ENCODE measurements at regions not wholly inside any gene's neighbourhood (a gene's known extent, or its start where the extent isn't known, plus 50 kb on each side); places are given as distances from the start of the nearest gene placed in this dataset.
"Not testable (repeated sequence)": the region's sequence is repeated elsewhere in the genome, so short reads cannot be mapped to it uniquely, and the experiment has no call there.

DNA sequence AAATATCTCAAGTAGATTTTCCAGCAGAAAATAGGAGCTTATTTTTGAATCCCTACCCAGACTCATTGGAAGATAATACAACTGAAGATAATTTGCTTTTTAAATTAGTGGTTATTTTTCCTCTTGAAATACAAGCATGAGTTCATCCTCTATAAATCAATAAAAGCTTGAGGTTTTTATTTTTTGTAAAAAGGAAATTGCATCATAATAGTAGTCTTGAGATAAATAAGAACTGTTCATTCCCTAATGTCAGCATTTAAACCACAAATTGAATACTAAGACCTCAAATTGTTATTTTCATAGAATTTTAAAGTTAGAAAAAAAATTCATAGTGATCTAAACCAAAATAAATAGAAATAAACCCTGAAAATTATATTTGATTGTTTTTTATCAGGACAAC is 719.1 kb downstream of the CD109 start:
- TF ChIP-seq, protein P1, sequence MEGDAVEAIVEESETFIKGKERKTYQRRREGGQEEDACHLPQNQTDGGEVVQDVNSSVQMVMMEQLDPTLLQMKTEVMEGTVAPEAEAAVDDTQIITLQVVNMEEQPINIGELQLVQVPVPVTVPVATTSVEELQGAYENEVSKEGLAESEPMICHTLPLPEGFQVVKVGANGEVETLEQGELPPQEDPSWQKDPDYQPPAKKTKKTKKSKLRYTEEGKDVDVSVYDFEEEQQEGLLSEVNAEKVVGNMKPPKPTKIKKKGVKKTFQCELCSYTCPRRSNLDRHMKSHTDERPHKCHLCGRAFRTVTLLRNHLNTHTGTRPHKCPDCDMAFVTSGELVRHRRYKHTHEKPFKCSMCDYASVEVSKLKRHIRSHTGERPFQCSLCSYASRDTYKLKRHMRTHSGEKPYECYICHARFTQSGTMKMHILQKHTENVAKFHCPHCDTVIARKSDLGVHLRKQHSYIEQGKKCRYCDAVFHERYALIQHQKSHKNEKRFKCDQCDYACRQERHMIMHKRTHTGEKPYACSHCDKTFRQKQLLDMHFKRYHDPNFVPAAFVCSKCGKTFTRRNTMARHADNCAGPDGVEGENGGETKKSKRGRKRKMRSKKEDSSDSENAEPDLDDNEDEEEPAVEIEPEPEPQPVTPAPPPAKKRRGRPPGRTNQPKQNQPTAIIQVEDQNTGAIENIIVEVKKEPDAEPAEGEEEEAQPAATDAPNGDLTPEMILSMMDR (IDR thresholded peaks at IDR 0.05; ENCODE audit: insufficient read depth, low read length, missing control alignments), result no peak
- H3K4me3 ChIP-seq (ENCODE audit: low read depth, low read length), result no peak overlapping the region
- ChIA-PET CTCF (interaction anchor here (1.3 to 8.7 kb wide), 2 partner anchors 676 to 792 kb away, joined by 4 to 220 read pairs; partner anchors contain the start of gene COL12A1), POLR2A (no interaction called here)
- no peak for DNase-seq (ENCODE audit: low read depth, low spot score)

DNA sequence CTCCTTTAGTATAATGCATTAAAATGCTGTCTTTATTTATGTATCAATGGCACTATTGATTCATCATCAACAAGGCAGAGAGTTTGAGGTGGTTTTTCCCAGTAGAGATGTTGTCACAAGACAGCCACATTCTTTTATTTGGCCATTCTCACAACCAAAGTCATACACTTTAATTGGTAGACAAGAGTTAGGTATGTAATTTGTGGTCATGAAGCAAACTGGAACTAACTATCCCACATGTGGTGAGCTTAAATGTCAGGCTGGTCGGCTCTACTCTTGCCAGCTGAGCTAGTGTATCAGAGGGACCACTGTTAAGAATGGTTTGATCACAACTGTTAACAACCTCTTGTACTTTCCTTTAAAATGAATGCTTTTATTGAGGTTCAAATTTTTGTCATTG is 714.6 kb downstream of the CD109 start:
- ChIA-PET POLR2A (interaction anchor here (0.6 to 1.0 kb wide), 2 partner anchors 261 to 792 kb away, joined by 3 to 6 read pairs; no protein-coding TSS in a partner anchor), CTCF (interaction anchor here (0.9 to 8.7 kb wide), 10 partner anchors 159 to 796 kb away, joined by 3 to 220 read pairs (median 4); partner anchors contain the start of gene COL12A1)
- peak; percentile 47 for DNase-seq (ENCODE audit: low read depth, low spot score)
- TF ChIP-seq, protein P1 (IDR thresholded peaks at IDR 0.05; ENCODE audit: insufficient read depth, low read length, missing control alignments), result no peak
- no peak overlapping the region for H3K4me3 ChIP-seq (ENCODE audit: low read depth, low read length)

DNA sequence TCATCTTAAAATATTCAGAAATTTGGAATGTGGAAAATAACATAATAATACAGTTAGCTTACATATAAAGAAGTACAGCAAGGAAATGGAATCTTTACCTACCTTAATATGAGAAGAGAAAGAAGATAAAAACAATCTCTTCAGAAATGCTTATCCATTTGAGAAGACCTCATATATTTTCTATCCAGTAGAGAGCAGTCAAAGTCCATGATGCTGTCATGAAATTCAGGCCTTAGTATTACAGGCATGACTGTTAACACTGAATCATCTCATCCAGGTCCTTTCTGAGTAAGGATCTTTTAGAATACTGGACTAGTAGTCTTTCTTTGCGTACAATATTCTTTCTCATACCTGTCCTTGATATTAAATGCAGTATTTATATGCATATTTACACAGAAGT is 713.4 kb downstream of the CD109 start:
- DNase-seq (ENCODE audit: low read depth, low spot score), result peak; percentile 42
- POLR2A ChIA-PET, result interaction anchor here (1.4 kb wide), 1 partner anchor 796 kb away, joined by 5 read pairs; the partner anchor contains the start of gene COL12A1
- H3K4me3 ChIP-seq (ENCODE audit: low read depth, low read length), result no peak overlapping the region
- CTCF ChIA-PET, result interaction anchor here (0.6 to 8.7 kb wide), 53 partner anchors 9 to 807 kb away, joined by 3 to 220 read pairs (median 4); partner anchors contain the start of gene COL12A1
- TF ChIP-seq, protein P1 (IDR thresholded peaks at IDR 0.05; ENCODE audit: insufficient read depth, low read length, missing control alignments), result peak; percentile 37

DNA sequence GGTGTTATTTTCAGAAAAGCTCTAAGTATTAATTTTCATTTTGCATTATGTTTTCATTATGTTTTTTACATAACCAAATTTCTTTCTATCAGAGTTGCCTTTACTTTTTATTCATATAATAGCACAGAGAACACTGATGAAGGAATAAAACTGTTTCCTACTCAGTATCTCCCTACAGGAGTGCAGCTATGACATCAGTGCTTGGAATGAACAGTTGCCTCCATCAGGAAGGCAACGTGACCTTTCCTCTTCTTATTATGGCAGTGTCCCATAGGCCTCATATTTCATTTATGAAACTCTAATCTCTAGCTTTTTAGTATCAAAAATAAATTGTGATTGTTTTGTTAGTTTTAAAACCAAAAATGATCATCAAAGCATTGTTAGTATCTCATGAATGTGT is 712.8 kb downstream of the CD109 start:
- TF ChIP-seq, protein P1 (IDR thresholded peaks at IDR 0.05; ENCODE audit: insufficient read depth, low read length, missing control alignments), result no peak
- H3K4me3 ChIP-seq (ENCODE audit: low read depth, low read length), result no peak overlapping the region
- POLR2A ChIA-PET, result interaction anchor here (1.4 kb wide), 1 partner anchor 797 kb away, joined by 5 read pairs; the partner anchor contains the start of gene COL12A1

DNA sequence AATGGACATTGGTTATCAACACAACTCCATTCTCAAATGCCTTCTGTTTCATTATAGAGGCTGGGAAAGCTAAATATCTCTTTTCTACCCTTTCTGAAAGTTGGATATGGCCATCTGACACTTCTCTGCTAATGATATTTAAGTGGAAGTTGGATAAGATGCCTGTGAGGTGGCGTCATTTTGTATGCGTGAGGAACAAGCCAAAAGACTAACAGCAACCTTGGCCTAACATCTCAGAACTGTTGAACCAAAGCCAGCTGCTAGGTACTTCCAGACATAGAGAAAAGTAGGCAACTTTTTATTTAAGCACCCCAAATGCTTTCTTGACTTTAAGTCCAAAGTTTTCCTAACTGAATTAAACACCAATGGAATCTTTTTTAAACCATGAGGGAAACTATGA is 708.4 kb downstream of the CD109 start:
- no peak overlapping the region for H3K4me3 ChIP-seq (ENCODE audit: low read depth, low read length)
- POLR2A ChIA-PET, result no interaction called here
- TF ChIP-seq, protein P1 (IDR thresholded peaks at IDR 0.05; ENCODE audit: insufficient read depth, low read length, missing control alignments), result no peak
- no peak for DNase-seq (ENCODE audit: low read depth, low spot score)
- CTCF ChIA-PET, result interaction anchor here (1.5 to 2.1 kb wide), 3 partner anchors 9 to 805 kb away, joined by 4 to 7 read pairs (median 7); no protein-coding TSS in a partner anchor

More for the DNA sequence above, 712.8 kb downstream of the CD109 start:
- CTCF ChIA-PET, result interaction anchor here (0.6 to 8.7 kb wide), 52 partner anchors 10 to 808 kb away, joined by 3 to 220 read pairs (median 4); partner anchors contain the start of gene COL12A1
- no peak for DNase-seq (ENCODE audit: low read depth, low spot score)

DNA sequence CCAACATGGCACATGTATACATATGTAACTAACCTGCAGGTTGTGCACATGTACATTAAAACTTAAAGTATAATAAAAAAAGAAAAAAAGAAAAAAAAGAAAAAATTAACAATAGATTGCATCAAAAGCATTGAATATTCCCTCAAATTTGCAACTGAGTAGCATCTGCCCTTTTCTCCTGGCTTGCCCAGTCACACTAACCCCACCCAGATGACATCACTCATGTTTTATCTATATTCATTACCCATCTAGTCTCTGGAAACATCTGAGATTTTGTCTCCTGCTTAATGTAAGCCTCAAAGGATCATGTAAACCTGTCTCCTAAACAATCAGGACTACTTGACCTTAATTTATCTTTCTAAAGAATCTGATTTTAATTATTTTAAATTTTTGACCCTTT is 706.8 kb downstream of the CD109 start:
- CTCF ChIA-PET, result interaction anchor here (1.5 kb wide), 1 partner anchor 433 kb away, joined by 4 read pairs; no protein-coding TSS in a partner anchor
- H3K4me3 ChIP-seq (ENCODE audit: low read depth, low read length), result no peak overlapping the region
- no peak for DNase-seq (ENCODE audit: low read depth, low spot score)
- POLR2A ChIA-PET, result no interaction called here
- TF ChIP-seq, protein P1 (IDR thresholded peaks at IDR 0.05; ENCODE audit: insufficient read depth, low read length, missing control alignments), result no peak

DNA sequence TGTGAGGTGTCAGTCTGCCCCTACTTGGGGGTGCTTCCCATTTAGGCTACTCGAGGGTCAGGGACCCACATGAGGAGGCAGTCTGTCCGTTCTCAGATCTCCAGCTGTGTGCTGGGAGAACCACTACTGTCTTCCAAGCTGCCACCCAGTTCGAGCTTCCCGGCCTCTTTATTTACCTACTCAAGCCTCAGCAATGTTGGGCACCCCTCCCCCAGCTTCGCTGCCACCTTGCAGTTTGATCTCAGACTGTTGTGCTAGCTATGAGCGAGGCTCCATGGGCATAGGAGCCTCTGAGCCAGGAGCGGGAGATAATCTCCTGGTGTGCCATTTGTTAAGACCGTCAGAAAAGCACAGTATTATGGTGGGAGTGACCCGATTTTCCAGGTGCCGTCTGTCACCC is 682.4 kb downstream of the CD109 start:
- DNase-seq (ENCODE audit: low read depth, low spot score); H3K4me3 ChIP-seq (ENCODE audit: low read depth, low read length); CTCF ChIA-PET; POLR2A ChIA-PET: not testable (repeated sequence)
